ENCODE measurements at regions not wholly inside any gene's neighbourhood (a gene's known extent, or its start where the extent isn't known, plus 50 kb on each side); places are given as distances from the start of the nearest gene placed in this dataset.

DNA sequence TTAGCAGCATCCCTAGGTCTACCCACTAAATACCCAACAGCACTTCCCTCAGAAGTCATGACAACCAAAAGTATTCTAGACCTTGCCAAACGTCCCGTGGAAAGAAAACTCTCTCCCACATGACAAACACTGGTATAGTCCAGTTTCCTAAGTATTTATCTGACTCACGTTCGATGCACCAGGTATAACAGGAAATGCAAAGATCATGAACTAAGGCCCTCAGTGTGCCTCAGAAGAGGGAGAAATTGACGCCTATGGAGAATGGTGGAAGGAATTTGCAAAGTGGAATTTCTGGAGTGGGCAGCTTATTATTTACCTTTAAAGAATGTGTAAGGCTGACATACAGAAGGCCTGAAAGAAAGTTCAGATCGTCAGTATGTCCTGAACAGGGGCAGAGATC is 523.6 kb upstream of the DAB1 start:
- no peak for DNase-seq (ENCODE audit: low read depth)

GRCh38 chr1:57945045-57945444 is 521.2 kb upstream of the DAB1 start:
- no peak for DNase-seq (ENCODE audit: low read depth)

DNA sequence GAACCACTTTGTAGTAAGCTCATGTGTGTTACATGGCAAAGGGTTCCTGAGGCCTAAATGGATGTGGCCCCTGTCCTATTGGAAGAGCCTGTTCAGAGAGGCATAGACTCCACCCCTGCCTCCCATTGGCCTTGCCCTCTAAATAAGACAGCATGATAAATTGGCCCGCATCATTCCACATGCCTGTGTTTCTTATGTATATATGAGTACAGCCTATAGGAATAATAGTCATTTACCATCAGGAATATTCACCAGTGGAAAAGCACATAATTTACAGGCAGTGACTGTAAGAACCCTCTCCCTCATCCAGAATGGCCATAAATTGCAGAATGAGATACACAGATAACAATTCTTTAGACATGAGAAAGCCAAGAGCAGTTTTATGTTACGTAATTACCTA is 519.5 kb upstream of the DAB1 start:
- no peak for DNase-seq (ENCODE audit: low read depth)

DNA sequence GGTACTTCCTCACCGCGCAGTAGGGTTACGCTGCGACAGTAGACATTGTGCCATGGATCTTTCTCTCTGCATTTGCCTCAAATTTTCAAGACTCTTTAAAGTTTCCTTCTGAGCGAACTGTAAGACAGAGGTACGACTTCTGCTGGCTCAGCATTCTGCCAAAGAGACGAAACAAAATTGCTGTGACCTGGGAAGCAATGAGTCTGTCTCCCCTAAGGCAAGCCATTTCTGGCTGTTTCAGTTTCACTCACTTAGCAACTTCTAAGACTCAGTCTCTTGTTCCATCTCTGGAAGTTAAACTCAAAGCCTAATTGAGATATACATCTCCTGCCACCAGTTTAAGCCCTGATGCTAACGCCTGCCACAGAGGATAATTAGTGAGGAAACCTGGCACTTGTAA is 510.9 kb upstream of the DAB1 start:
- DNase-seq (ENCODE audit: low read depth) = no peak

- DNase-seq (ENCODE audit: low read depth) = no peak
These were observed 503.1 kb upstream of the DAB1 start for GRCh38 chr1:57927003-57927402.

DNA sequence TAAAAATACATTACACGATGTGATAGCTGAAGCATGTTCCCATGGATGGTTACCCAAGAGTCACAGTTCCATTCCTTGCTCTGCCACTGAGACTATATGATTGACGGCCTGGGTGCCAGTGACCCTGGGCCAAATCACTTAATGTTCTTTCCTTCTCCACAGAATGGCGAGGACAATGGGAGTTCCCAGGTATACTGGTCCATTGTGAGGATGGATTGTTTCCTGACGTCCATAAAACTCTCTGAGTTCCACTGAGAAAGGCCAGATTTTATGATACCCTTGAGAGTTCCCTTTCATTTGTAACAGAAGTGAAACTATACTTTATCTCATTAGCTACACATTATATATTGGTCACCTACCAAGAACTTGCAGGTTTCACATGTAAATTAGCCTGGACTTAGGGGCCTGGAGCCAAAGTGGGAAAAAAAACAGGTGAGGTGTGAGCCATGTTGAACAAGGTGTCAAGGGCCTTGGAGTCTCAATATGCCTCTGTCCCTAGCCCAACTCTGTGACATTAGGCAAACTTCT is 502.2 kb upstream of the DAB1 start:
- DNase-seq (ENCODE audit: low read depth) = no peak

DNA sequence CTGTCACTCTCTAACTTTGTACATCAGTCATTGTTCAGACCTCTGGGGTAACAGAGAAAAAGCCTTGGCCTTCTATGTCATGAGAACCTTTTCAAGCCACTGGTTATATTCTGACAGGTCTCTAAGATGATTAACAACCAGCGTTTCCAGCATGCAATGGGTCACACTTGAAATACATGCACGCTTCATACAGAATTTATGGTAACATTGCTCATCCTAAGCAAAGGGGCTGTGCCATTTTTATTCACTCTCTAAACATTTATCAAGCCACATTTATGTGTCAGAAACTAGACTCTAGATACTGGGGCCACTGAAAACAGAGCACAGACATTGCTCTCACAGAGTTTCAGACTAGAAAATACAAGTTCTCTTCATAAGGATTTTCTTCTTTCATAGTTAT is 501.4 kb upstream of the DAB1 start:
- DNase-seq (ENCODE audit: low read depth) = no peak

GRCh38 chr1:57922130-57922529 is 498.3 kb upstream of the DAB1 start:
- DNase-seq (ENCODE audit: low read depth) = no peak

DNA sequence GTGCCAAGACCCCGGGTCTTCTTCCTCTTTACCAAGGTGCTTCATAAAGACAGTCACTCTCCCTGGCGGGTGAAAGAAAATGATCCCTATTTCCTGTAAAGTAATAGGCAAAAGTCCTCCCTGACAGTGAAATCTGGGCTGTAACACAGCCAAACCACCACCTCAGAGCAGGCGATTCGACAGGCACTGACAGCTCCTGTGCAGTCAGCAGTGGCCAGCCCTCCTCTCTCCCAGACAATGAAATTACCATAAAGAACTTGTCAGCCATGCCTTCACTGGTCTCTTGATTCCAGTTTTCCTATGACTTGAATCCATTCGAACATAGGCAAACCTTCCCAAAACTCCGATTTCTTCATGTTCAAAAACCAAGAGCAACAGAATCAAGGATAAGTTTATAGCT is 492.2 kb upstream of the DAB1 start:
- no peak for DNase-seq (ENCODE audit: low read depth)

DNA sequence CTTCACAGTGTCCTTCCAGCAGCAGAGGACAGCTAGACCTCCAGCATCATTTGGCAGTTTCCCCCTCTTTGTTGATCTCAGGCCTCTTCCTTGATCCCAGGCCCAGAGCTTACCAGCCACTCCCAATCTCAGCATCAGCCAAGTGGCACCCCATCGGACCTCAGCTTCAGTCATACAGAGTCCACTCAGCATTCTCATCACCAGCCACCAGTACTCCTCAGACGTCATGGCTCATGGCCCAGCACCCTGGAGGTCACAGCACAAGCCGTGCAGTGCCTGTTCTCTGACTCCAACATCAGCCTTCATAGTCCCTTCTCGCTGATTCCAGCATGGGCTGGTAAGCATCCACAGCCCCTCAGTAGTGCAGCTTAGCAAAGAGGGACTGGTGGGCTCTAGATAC is 487.6 kb upstream of the DAB1 start:
- no peak for DNase-seq (ENCODE audit: low read depth)

- no peak for DNase-seq (ENCODE audit: low read depth)
These were observed 486.9 kb upstream of the DAB1 start for GRCh38 chr1:57910782-57911181.

- DNase-seq (ENCODE audit: low read depth) = no peak
These were observed 486.4 kb upstream of the DAB1 start for GRCh38 chr1:57910305-57910704.

DNA sequence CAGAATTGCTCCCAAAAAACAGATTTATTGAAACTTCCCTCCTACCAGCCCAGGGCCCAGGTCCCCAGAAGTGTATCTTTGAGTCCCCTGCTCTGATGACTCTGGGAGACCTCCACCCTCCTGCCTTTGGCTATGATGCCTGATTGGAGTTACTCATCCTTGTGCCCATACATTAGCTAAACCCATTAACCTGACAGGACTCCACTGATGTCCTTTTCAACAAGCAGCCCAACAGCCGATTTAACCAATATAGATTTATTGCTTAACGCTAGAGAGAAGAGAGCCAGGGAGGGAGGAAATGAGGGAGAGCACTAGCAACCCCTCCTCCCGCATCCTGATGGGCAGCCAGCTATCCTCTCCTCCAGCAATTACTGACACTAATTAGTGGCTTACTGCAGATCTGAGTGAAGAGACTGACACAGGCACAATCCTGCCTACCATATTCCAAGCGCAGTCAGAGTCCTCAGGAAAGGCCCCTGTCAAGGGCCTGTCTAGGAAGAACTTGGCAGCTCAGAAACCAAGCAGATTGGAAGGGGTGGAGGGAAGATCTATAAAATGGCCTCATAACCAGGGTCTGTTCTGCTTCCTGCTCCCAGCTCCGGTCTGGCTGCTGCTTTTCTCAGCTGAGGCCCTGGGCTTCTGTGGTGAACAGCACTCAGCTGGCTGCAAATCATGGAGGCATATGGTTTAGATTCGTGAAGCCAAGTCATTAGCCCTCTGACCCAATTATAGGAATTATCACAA is 484.5 kb upstream of the DAB1 start:
- DNase-seq (ENCODE audit: low read depth) = no peak

GRCh38 chr1:57901208-57901919 is 477.5 kb upstream of the DAB1 start:
- peak; percentile 3 for DNase-seq (ENCODE audit: low read depth)

DNA sequence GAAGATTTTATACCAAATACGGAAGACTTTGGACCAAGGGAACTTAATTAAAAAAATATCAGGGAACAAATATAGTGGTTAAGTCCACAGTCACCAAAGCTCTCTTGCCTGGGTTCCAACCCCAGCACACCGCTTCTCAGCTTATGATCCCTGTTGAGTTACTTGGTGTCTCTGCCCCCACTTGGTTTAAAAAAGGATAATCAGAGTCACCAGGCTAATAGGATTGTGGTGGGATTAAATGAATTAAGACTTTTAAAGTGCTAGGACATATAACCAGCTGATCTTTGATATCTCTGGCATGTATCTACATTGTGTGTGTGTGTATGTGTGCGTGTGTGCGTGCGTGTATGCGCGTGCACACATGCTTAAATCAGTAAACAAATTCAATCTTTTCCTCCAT is 474.7 kb upstream of the DAB1 start:
- DNase-seq (ENCODE audit: low read depth) = no peak

GRCh38 chr1:57897581-57897980 is 473.7 kb upstream of the DAB1 start:
- DNase-seq (ENCODE audit: low read depth) = no peak

- DNase-seq (ENCODE audit: low read depth) = no peak
These were observed 470.5 kb upstream of the DAB1 start for GRCh38 chr1:57894315-57894714.

GRCh38 chr1:57889676-57890320 is 465.9 kb upstream of the DAB1 start:
- no peak for DNase-seq (ENCODE audit: low read depth)

GRCh38 chr1:57887964-57888491 is 464.2 kb upstream of the DAB1 start:
- DNase-seq (ENCODE audit: low read depth) = no peak

DNA sequence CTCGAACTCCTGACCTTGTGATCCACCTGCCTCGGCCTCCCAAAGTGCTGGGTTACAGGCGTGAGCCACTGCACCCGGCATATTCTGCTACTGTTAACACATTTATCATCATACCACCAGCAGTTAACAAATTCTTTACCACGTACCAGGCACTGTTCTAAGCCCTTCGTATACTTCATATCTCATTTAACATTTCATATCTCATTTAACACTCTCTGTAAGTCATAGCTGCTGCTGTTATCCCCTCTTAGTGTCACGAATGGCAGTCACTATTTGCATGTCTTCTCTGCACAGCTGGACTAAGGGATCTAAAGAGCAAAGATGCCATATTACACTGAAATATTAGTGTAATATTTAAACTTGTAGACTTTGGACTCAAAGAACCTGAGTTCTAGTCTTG is 462.5 kb upstream of the DAB1 start:
- no peak for DNase-seq (ENCODE audit: low read depth)

DNA sequence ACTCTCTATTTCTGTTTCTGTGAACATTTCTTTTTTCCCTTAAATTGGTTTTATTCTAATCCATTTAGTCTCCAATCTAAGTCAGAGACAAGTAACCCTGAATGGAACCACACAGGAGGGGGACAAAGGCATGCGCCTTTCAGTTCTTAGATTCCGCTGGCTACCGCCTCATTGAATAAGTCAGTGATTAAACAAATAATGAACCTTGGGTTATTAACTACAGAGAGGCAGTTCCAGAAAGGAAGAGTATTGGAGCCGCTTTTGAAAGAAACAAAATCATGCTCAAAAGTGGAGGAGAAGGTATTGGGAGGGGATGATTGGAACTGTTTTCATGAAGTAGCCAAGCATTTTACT is 459.8 kb upstream of the DAB1 start:
- no peak for DNase-seq (ENCODE audit: low read depth)

DNA sequence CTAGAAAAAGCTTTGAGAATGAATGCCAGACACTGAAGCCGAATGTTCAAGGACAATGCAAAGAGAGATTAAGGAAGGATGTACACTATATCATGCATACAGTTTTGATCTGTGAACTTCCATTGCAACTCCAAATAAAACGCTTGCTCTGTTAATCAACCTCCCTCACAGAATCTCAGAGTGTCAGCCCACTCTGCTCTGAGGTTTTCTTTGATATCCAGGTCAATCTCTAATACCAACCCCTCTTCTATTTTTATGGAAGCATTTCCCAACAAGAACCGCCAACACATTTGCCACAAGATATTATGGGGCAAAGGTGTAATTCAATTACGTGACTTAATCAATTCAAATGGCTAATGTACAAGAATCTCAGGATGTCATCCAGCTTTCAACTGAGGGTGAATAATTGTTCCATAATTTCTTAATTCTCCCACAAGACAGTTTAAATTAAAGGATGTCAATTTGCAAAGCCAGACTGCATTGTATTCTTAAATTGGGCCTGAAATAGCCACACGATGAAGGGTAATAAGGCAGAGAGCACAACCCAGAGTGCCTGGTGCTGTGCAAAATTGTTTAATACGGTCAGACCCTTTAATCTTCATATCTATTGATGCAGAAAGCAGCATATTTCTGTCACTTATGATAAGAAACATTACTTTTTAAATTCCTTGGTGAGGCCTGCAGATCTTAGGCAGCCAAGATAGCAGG is 459.2 kb upstream of the DAB1 start:
- no peak for DNase-seq (ENCODE audit: low read depth)

Measured in myocyte (in vitro differentiated cells).